ENCODE measurements at regions not wholly inside any gene's neighbourhood (a gene's known extent, or its start where the extent isn't known, plus 50 kb on each side); places are given as distances from the start of the nearest gene placed in this dataset.

DNA sequence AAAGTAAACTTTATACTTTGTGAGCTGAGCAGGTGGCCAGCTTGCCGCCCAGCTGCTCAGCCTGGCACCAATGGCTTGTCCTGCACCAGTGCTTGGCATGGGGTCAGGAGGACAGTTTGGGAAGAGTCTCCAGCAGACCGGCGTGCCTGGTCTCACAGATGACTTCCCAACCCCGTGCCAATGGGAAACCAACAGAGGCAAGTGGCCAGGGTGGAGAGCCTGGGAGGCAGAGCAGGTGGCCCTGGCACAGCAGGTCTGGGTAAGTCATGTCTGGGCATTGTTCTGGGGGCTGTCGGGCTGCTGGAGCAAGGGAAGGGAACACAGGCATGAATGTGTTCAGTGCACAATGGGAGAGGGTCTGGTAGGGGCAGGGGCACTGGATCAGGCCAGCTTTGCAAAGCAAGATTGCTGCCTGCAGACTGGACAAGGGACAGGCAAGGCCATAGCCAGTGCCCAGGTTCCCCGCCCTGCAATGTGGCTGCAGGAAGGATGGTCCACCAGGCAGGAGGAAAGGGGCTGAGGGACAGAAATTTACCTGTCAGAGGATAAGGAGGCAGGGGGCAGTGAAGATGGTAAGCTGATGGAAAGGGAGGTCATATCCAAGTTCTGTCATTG is 76.2 kb upstream of the ALDH1B1 start:
- TF ChIP-seq, protein P1, sequence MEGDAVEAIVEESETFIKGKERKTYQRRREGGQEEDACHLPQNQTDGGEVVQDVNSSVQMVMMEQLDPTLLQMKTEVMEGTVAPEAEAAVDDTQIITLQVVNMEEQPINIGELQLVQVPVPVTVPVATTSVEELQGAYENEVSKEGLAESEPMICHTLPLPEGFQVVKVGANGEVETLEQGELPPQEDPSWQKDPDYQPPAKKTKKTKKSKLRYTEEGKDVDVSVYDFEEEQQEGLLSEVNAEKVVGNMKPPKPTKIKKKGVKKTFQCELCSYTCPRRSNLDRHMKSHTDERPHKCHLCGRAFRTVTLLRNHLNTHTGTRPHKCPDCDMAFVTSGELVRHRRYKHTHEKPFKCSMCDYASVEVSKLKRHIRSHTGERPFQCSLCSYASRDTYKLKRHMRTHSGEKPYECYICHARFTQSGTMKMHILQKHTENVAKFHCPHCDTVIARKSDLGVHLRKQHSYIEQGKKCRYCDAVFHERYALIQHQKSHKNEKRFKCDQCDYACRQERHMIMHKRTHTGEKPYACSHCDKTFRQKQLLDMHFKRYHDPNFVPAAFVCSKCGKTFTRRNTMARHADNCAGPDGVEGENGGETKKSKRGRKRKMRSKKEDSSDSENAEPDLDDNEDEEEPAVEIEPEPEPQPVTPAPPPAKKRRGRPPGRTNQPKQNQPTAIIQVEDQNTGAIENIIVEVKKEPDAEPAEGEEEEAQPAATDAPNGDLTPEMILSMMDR (IDR thresholded peaks at IDR 0.05; ENCODE audit: control extremely low read depth in 1 of 3, insufficient read depth in 1 of 3, low read depth in 1 of 3, low read length in 3 of 3): no peak
- TF ChIP-seq JUN (IDR thresholded peaks at IDR 0.05; ENCODE audit: low read depth, low read length) (no peak), EZH2 (IDR thresholded peaks at IDR 0.05; ENCODE audit: low read depth, low read length, severe bottlenecking) (no peak), POLR2A (IDR thresholded peaks at IDR 0.05; ENCODE audit: control extremely low read depth in 1 of 2, low read depth in 2 of 2, low read length in 2 of 2) (no peak), RNF2 (IDR thresholded peaks at IDR 0.05; ENCODE audit: borderline replicate concordance, low read depth, low read length, missing control alignments, poor library complexity, severe bottlenecking) (no peak)
- no peak overlapping the region for H3K23ac ChIP-seq (ENCODE audit: insufficient read length)
- H2BK120ac ChIP-seq (replicated peaks; ENCODE audit: low read depth, low read length): no peak overlapping the region
- H2BK5ac ChIP-seq (ENCODE audit: low read depth, low read length): no peak overlapping the region
- no peak overlapping the region for H2AFZ ChIP-seq (ENCODE audit: low read length)
- peaks cover 0 to 3% (median under 1%) of the 10 kb centered on the region in 4 experiments; a peak in 4 of 7 replicates for H3K4me1 ChIP-seq (replicated peaks in 1 of 4; ENCODE audit: control insufficient read depth in 3 of 4, insufficient read depth in 4 of 4, low read length in 3 of 4)
- no peak overlapping the region for H3K14ac ChIP-seq (ENCODE audit: insufficient read length)
- WGBS, 2 experiments (ENCODE audit: extremely low coverage in 1 of 2, insufficient coverage in 1 of 2, insufficient read length in 1 of 2, insufficient replicate concordance in 2 of 2, low coverage in 1 of 2, low lambda C conversion rate in 2 of 2, missing lambda C conversion rate in 1 of 2): 85% methylated on average over 6 of the region's 6 CpGs; no CpG with 5 or more reads in 1 of the 2 experiments
- ChIA-PET POLR2A (ENCODE audit: partially characterized antibody) (no interaction called here), CTCF (ENCODE audit: partially characterized antibody) (interaction anchor here (1.1 kb wide), 1 partner anchor 18 kb away, joined by 3 read pairs; no protein-coding TSS in a partner anchor)
- H3K18ac ChIP-seq (ENCODE audit: extremely low read depth, low read length): no peak overlapping the region
- H3K36me3 ChIP-seq (ENCODE audit: control insufficient read depth in 2 of 4, insufficient read depth in 4 of 4, low read length in 3 of 4): no peaks in the 10 kb centered on the region
- H3K79me2 ChIP-seq (ENCODE audit: control insufficient read depth in 1 of 2, insufficient read depth in 2 of 2, low read length in 2 of 2): no peaks in the 10 kb centered on the region
- H3K4me3 ChIP-seq (ENCODE audit: extremely low read depth in 1 of 4, insufficient read depth in 2 of 4, low read depth in 3 of 4, low read length in 4 of 4): no peak overlapping the region
- no peak overlapping the region for H4K91ac ChIP-seq (replicated peaks; ENCODE audit: insufficient read length, low read length)
- no peaks in the 10 kb centered on the region for H4K20me1 ChIP-seq (replicated peaks in 1 of 2; ENCODE audit: control insufficient read depth in 1 of 2, insufficient read depth in 2 of 2, low read length in 2 of 2)
- H3K27me3 ChIP-seq (replicated peaks in 1 of 4; ENCODE audit: control insufficient read depth in 3 of 4, extremely low read depth in 1 of 4, insufficient read depth in 3 of 4, low read length in 3 of 4): no peaks in the 10 kb centered on the region
- no peak overlapping the region for H3K4ac ChIP-seq (replicated peaks; ENCODE audit: insufficient read length, low read depth, low read length)
- H3K9me3 ChIP-seq (ENCODE audit: insufficient read depth in 2 of 2, low read depth in 1 of 2, low read length in 1 of 2): no peaks in the 10 kb centered on the region
- H2BK15ac ChIP-seq (ENCODE audit: low read length): no peak overlapping the region
- H3K79me1 ChIP-seq (ENCODE audit: low read depth, low read length): no peaks in the 10 kb centered on the region
- H2BK20ac ChIP-seq (ENCODE audit: low read length): no peak overlapping the region
- FAIRE-seq: no peak
- H3K23me2 ChIP-seq (ENCODE audit: low read depth, low read length): no peaks in the 10 kb centered on the region
- no peak overlapping the region for H2BK12ac ChIP-seq (ENCODE audit: low read depth, low read length)
- no peak overlapping the region for H3K9ac ChIP-seq (replicated peaks in 1 of 4; ENCODE audit: extremely low read depth in 1 of 4, low read depth in 3 of 4, low read length in 3 of 4)
- no peak overlapping the region for H2AK5ac ChIP-seq (ENCODE audit: low read depth, low read length)
- no peak overlapping the region for H4K8ac ChIP-seq (ENCODE audit: extremely low read depth, insufficient read depth, low read length)
- H4K5ac ChIP-seq (ENCODE audit: insufficient read length, low read depth, low read length): no peak overlapping the region
- no peak overlapping the region for H3K56ac ChIP-seq (replicated peaks; ENCODE audit: insufficient read length, low read depth, low read length)
- peak in 1 of 2 experiments; percentile 38 for DNase-seq (ENCODE audit: low read depth in 1 of 2, low spot score in 2 of 2)
- H3K4me2 ChIP-seq (ENCODE audit: insufficient read depth in 1 of 2, low read depth in 2 of 2, low read length in 2 of 2): no peak overlapping the region
- no peak overlapping the region for H3K27ac ChIP-seq (ENCODE audit: low read depth, low read length)

Measured in H1 (cell line).